Activated gamma-delta T cell (primary cell): ENCODE measurements at regions not wholly inside any gene's neighbourhood (a gene's known extent, or its start where the extent isn't known, plus 50 kb on each side); places are given as distances from the start of the nearest gene placed in this dataset.
"Not testable (repeated sequence)": the region's sequence is repeated elsewhere in the genome, so short reads cannot be mapped to it uniquely, and the experiment has no call there.

Source experiments
- DNase-seq: peaks from one replicate; lab custom pipeline; 2025; lab: John Stamatoyannopoulos, UW

- not testable (repeated sequence) for DNase-seq
Observed at GRCh38 chr6:28623242-28623641, 97.6 kb downstream of the GPX5 start.

DNA sequence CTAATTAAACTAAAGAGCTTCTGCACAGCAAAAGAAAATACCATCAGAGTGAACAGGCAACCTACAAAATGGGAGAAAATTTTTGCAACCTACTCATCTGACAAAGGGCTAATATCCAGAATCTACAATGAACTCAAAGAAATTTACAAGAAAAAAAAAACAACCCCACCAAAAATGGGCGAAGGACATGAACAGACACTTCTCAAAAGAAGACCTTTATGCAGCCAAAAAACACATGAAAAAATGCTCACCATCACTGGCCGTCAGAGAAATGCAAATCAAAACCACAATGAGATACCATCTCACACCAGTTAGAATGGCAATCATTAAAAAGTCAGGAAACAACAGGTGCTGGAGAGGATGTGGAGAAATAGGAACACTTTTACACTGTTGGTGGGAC lies 100.7 kb downstream of the GPX5 start:
- DNase-seq: not testable (repeated sequence)

GRCh38 chr6:28632326-28632851 lies 106.7 kb downstream of the GPX5 start:
- no peak for DNase-seq

GRCh38 chr6:28633445-28634215 lies 107.9 kb downstream of the GPX5 start:
- no peak for DNase-seq

GRCh38 chr6:28634411-28634760 lies 108.7 kb downstream of the GPX5 start:
- DNase-seq: no peak

DNA sequence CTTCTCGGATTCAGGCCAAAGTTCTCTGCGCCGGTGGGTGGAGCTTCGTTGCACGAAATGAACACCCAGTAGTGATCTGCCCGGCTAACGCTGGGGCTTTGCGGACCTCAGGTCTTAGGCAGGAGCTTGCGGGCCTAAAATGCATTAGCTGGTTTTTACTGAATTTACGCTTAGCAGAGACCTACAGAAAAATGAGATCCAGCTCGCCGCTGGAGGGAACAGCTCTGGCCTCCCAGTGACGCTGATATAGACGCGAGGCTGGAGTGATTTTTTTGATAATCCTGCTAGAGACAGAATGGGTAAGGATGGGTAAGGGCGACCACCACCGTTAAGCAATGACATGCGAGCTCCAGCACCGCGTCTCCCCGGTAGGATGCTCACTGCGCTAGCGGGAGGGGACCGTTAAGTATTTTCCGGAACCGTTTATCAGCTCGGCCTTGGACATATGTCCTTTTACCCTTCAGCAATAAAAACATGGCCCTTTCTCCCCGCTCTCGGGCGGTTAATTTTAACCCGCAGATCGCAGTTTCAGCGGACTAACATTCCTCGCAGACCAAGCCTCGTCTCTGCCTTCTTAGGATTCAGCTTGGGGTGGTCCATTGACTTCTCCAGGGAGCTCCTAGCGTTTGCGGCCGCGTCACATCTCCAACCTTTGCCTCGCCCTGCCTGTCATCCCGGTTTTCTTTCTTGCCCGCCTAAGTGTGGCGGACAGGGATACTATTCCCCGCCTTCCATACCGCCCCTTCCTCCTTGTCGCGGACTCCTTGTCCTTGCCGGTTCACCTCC lies 109.3 kb downstream of the GPX5 start:
- no peak for DNase-seq

DNA sequence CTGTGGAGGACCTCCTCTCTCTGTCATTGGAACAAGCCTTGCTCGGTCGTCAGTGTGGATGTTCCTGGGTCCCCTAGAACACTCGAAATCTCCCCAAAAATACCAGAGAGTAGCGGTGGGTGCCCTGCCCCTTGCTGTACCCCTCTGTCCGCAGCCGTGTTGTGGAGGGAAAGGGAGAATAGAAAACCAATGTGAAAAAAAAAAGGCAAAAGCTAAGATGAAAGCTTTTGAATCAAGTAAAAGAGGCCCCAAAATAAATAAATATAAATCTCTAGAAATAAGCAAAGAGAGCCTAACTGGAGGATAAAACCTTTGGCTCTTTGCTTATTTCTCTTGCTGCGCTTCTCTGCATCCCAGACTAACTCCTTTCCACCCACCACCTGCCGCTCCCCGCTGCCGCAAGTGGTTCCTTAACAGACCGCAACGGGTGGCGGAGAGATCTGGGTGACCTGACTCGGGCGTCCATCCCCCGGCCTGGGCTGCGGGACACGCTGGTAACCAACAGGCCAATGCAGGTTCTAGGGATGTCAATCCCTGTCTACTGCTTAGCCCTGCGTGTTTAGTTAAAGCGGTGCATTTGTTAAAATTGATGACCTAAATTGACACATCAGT lies 110.0 kb downstream of the GPX5 start:
- DNase-seq: no peak

DNA sequence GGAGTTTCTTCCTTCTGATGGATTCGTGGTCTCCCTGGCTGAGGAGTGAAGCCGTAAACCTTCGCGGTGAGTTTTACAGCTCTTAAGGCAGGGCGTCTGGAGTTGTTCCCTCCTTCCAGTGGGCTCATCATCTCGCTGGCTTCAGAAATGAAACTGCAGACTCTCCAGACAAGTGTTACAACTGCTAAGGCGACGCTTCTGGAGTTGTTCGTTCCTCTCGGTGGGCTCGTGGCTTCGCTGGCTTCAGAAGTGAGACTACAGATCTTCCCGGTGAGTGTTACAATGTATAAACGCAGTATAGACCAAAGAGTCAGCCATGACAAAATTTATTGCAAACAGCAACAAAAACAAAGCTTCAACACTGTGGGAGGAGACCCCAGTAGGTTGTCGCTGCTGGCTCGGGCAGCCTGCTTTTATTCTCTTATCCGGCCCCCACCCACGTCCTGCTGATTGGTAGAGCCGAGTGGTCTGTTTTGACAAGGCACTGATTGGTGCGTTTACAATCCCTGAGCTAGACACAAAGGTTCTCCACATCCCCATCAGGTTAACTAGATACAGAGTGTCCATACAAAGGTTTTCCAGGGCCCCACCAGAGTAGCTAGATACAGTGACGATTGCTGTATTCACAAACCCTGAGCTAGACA lies 113.2 kb downstream of the GPX5 start:
- no peak for DNase-seq

DNA sequence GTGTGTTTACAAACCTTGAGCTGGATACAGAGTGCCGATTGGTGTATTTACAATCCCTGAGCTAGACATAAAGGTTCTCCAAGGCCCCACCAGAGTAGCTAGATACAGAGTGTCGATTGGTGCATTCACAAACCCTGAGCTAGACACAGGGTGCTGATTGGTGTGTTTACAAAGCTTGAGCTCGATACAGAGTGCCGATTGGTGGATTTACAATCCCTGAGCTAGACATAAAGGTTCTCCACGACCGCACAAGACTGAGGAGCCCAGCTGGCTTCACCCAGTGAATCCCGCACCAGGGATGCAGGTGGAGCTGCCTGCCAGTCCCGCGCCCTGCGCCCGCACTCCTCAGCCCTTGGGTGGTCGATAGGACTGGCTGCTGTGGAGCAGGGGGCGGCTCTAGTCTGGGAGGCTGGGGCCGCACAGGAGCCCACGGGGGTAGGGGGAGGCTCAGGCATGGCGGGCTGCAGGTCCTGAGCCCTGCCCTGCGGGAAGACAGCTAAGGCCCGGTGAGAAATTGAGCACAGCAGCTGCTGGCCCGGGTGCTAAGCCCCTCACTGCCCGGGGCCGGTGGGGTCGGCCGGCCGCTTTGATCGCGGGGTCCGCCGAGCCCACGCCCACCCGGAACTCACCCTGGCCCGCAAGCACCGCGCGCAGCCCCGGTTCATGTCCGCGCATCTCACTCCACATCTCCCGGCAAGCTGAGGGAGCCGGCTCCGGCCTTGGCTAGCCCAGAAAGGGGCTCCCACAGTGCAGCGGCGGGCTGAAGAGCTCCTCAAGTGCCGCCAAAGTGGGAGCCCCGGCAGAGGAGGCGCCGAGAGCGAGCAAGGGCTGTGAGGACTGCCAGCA lies 114.0 kb downstream of the GPX5 start:
- DNase-seq: not testable (repeated sequence)

DNA sequence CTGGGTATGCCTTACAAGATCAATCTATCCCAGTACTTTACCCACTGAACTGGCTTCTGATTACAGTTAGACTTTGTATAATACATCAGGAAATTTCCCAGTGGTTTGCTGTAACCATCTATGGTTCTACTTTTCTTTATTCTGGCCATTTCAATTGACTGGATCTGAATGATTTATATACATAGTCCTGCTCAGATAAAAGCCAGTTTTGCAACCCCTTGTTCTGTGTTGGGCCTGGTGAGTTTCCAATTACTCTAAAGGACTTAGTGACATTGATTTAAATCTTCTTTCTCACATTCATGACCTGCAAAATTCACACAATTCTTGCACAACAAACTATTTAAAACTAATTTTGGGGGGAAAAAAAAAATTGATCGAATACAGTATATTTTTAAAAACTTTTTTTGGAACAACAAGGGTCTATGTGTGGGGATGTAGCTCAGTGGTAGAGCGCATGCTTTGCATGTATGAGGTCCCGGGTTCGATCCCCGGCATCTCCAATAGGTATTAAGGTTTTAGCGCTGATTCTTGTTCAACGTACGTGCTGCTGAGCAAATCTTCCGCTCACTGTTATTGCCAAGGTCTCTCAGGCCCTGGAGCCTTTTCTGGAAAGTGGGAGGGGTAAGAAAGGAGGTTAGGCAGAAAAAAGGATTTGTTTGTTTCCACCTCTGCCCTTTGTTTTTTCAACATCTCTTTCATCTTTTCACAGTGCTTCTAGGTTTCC lies 117.5 kb downstream of the GPX5 start:
- DNase-seq: no peak

- no peak for DNase-seq
Observed at GRCh38 chr6:28646650-28647049, 121.0 kb downstream of the GPX5 start.

- DNase-seq: no peak
Observed at GRCh38 chr6:28648035-28648877, 122.6 kb downstream of the GPX5 start.

DNA sequence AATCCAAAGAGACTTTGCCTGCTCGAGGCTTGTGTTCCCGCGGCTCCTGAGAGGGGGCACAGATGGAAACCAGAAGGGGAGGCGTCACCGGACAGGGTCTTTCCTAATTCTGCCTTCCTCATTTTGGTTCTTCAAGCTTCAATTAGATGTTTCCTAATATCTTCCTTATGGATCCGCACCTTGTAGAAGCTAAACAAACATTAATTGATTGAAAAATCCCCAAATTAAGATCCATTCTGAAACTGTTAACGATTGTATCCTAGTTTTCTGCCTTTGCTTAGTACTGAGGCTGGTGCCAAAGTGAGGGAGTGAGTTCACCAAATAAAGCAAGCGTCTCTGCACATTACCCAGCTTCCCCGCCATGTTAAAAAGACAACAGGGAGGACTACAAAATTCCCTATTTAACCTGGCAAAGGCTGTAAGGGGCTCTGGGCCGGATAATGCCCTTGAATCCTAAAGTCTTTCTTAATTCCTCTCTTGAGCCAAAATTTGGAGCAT lies 123.2 kb downstream of the GPX5 start:
- DNase-seq: no peak

GRCh38 chr6:28651161-28651560 lies 125.5 kb downstream of the GPX5 start:
- DNase-seq: no peak

DNA sequence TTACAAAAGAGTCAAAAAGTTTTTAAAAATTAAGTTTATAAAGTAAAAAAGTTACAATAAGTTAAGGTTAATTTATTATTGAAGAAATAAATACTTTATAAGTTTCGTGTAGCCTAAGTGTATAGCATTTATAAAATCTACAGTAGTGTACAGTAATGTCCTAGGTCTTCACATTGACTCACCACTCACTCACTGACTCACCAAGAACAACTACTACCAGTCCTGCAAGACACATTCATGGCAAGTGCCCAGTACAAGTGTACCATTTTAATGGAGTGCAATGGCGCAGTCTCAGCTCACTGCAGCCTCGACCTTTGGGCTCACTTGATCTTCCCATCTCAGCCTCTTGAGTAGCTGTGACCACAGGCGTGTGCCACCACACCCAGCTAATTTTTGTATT lies 128.2 kb downstream of the GPX5 start:
- DNase-seq: no peak

GRCh38 chr6:28655164-28655563 lies 129.5 kb downstream of the GPX5 start:
- no peak for DNase-seq

DNA sequence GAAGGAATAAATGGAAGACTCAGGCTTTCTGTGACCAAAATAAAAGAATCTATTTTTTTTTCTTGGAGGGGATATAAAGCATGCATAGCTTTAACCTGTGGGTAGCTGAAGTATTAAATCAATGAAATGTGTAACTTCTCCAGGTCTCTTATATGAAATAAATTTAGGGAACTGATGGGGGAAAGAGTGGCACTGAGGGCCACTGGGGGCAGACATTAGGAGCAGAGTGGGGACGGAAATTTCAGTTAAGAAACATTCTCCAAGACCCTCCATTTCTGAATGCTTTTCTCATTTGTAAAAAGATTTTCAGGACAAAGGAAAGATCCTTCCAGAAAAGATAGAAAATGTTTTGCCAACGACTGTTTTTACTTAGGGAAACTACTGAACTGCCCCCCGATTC lies 131.0 kb downstream of the GPX5 start:
- no peak for DNase-seq

DNA sequence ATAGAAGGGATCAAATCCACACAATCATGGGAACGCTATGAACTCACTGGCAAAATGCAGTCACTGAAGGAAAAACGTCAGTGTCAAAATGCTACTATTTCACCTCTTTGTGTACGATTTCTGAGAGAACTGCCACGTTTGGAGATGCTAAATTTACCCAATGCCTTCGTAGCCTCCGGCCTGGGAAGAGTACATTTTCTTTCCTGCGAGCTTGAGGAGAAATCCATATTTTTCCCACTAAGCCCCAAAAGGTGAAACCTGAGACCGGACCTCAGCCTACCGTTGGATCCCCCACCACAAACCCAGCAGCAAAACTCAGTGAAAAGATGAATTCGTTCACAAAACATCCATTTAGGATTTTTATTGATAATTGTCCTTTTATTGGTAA lies 131.7 kb downstream of the GPX5 start:
- DNase-seq: no peak

GRCh38 chr6:28657769-28658465 lies 132.2 kb downstream of the GPX5 start:
- no peak for DNase-seq
